ENCODE measurements at regions not wholly inside any gene's neighbourhood (a gene's known extent, or its start where the extent isn't known, plus 50 kb on each side); places are given as distances from the start of the nearest gene placed in this dataset.

DNA sequence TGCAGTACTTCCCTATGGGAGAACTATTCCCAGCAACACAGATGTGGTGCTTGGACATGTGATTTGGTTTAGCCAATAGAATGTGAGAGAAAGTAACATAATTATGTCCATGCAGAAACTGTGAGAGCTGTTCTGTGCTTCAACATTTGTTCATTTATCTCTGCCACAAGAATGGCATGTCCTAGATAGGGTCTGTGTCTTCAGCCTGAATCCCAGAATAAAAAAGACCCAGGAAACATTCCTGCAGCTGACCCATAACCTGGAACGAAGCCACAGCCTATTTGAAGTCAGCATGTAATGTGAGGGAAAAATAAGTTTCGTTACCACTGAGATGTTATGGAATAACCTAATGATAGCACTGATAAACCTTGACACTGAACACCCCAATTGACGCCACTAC is 552.0 kb upstream of the USP24 start:
- no peak for TF ChIP-seq EP300 (IDR thresholded peaks at IDR 0.05)
- TF ChIP-seq, protein P1, sequence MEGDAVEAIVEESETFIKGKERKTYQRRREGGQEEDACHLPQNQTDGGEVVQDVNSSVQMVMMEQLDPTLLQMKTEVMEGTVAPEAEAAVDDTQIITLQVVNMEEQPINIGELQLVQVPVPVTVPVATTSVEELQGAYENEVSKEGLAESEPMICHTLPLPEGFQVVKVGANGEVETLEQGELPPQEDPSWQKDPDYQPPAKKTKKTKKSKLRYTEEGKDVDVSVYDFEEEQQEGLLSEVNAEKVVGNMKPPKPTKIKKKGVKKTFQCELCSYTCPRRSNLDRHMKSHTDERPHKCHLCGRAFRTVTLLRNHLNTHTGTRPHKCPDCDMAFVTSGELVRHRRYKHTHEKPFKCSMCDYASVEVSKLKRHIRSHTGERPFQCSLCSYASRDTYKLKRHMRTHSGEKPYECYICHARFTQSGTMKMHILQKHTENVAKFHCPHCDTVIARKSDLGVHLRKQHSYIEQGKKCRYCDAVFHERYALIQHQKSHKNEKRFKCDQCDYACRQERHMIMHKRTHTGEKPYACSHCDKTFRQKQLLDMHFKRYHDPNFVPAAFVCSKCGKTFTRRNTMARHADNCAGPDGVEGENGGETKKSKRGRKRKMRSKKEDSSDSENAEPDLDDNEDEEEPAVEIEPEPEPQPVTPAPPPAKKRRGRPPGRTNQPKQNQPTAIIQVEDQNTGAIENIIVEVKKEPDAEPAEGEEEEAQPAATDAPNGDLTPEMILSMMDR (IDR thresholded peaks at IDR 0.05) = no peak

All from ovary (tissue), 3 donors.